Dermis microvascular lymphatic vessel endothelial cell (primary cell): ENCODE measurements at regions not wholly inside any gene's neighbourhood (a gene's known extent, or its start where the extent isn't known, plus 50 kb on each side); places are given as distances from the start of the nearest gene placed in this dataset.

ENCODE experiments used
- DNase-seq, 2 donors: peaks; one replicate each; pipeline versions ENCODE4 v3.0.0 to v3.0.0-alpha.2; 2010; ENCODE audit warnings: low read depth in 2 of 2

GRCh38 chr2:219951099-219951498 lies 323.7 kb downstream of the SLC4A3 start:
- no peak for DNase-seq

- no peak for DNase-seq
These were observed 326.9 kb downstream of the SLC4A3 start for GRCh38 chr2:219954331-219954730.

- no peak for DNase-seq
These were observed 330.4 kb downstream of the SLC4A3 start for GRCh38 chr2:219957820-219958219.

- no peak for DNase-seq
These were observed 331.5 kb downstream of the SLC4A3 start for GRCh38 chr2:219958941-219959340.

GRCh38 chr2:219959471-219959870 lies 332.0 kb downstream of the SLC4A3 start:
- no peak for DNase-seq

DNA sequence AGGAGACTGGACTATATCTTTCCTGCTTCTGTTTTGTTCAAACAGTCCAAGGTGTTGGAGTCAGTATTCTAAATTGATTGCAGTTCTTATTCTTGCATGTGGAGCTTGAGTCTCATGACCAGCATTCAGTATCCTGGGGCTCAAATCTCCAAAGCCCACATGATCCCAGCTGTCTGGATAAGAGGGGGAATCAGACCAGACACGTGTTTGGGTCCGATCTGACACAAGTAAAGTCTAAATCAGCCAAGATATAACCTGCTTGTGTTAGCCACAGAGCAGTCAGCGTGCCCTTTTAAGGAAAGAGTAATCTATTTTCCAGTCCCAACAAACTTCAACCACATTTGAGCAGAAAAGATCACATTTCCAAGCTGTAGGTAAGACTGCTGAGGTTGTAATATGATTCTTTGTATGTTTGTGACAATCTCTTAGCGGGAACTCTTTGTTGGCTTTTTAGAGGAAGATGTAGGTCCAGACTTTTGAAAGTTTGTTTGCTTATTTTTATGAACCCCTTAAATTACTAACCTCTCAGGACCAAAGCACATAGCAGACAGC lies 334.6 kb downstream of the SLC4A3 start:
- no peak for DNase-seq

DNA sequence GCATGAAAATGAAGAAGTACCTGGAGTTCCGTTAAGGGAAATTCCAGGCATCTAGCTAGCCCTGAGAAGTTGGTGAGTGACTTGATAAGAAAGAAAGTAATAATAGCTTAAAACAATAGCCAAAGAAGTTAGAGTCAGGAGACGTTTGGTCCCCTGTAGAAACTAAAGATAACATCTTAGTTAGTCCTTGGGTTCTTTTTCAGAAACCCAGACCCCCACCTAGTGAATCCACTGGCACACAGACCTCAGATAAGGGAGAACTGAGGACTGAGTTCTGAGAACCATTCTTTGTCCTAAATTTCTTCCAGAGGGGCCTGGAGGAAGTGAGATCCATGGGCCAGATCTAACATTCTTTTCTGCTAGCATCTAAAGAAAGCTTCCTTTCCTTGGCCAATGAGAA lies 335.4 kb downstream of the SLC4A3 start:
- DNase-seq: no peak

DNA sequence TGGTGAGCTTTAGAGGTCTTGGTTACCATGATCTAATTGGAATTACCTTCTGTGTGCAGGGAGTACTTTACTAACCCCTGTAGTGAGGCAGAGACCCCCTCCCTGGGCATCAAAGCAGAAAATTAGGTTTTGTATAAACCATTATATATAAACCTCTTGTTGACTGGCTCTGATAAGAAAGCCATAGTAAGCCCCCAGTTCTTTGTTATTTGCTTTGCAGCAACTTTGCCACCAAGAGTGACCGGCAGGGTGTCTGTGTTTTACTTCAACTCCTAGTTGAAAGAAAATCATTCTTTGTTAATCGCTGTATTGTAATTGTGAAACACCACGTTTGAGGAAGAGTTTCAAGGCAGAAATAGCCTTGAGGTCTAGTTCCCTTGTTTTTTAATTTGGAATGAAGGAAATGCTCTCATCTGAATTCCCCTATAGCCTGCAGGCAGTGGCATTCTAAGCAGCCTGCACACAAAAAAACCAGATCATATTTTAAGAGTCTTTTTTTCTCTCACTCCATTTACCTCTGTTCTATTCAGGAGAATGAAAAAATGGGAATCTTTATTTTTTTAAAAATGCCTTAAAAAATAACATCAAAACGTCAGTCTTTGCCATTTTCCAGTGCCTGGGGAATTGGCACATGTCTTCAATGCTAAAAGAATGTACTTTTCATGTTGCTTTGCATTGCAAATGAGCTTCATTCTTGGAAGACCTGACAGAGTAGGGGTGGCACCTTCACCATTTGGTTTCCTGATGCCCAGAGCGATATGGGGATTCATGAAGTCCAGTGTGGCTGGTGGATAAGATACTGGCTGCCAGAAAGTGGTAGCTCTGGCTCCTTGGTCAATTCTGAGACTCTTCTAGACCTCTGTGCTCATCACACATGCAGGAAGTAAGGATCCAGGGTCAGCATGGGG lies 338.1 kb downstream of the SLC4A3 start:
- no peak for DNase-seq

DNA sequence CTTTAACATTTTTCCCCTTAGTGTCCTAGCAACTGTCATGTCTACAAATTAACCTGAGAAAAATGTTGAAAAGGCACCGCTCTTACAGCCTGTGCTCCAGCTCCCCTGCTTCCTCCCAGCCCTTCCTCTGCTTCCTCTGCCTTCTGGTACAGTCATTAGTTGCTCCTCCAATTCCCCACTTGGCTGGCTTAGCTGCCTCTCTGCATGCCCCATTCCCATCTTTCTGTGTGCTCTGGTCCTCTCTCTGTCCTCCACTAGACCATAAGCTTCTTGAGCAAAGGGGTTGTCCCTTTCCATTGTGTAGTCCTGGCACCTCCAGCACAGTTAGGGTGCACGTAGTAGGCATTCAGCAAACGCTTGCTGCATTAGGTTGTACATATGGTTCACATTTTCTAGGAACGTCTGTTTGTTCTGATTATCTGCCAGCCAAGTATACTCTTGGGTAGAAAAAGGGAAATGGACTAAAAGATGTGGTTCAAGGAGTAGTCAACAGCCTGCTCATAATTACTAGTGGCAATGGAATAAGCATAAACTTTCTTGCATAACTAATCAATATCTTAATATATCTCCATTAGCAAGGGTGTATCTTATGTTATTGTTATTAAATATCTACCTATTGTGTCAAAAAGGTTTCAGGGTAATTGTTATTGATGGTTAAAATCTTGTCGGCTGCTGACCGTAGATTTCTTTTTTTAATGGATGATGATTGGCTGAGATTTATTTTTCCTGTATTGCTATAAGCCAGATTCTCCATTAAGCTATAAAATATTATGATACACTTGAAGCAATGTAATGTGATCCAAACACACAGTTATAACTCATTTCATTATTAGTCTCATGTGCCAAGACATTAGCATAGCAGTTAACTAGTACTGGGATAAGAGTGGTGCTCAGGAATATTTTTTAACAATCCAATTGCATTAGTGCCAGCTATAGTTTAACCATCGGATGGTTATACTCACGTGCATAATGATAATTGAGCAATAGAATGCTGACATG lies 340.1 kb downstream of the SLC4A3 start:
- no peak for DNase-seq

GRCh38 chr2:219968685-219969345 lies 341.4 kb downstream of the SLC4A3 start:
- DNase-seq: no peak

DNA sequence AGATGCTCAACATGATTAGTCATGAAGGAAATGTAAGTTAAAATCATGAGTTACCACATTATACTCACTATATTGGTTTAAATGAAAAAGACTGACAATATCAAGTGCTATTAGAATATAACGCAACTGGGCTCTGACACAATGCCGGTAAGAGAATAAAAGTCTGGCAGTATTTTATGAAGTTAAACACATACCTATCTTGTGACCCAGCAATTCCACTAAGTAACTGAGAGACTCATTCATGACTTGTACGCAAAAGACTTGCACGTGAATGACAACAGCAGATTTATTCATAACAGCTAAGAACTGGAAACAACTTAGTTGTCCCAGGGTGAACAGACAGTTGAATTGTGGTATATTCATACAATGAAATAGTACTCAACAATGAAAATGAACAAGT lies 342.1 kb downstream of the SLC4A3 start:
- no peak for DNase-seq

- no peak for DNase-seq
These were observed 345.7 kb downstream of the SLC4A3 start for GRCh38 chr2:219973136-219973535.

GRCh38 chr2:219976871-219977270 lies 349.4 kb downstream of the SLC4A3 start:
- no peak for DNase-seq

GRCh38 chr2:219980638-219981037 lies 353.2 kb downstream of the SLC4A3 start:
- no peak for DNase-seq

GRCh38 chr2:219983836-219984235 lies 356.4 kb downstream of the SLC4A3 start:
- DNase-seq: no peak

DNA sequence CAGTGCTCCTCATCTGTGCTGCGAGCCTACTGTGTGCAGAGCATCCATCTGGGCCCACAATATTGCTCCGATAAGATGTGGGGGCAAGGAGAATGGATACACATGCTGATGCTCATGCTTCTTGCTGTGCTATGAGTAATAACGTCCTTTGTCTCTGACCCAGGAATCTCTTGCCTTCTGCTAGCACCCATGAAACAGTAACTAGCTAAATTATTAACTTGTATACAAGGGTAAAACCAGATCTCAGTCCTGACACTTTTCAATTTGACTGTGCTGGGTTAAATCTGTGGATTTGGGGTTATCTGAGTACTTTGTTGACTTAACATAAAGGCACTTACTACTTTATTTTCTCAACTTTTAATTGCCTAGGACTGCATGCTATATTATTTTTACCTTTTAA lies 357.6 kb downstream of the SLC4A3 start:
- no peak for DNase-seq

GRCh38 chr2:219987830-219988229 lies 360.4 kb downstream of the SLC4A3 start:
- DNase-seq: no peak

DNA sequence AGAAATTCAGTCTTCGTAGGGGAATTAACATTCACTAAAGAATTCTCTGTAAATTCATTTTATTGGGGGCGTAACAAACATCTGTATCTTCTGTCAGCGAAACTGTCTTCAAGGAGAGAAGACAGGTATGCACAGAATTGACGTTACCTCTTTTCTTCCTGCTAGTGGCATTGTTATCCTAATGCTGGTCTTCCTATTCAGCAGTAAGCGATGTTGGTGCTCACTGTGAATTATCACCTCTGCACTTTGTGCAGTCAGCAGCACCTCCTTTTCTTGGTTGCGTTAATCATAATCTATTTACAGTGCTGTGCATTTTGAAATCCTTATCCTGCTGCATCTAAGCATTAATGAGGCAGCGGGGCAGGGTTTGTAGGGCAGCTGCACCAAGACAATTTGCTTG lies 362.3 kb downstream of the SLC4A3 start:
- no peak for DNase-seq

DNA sequence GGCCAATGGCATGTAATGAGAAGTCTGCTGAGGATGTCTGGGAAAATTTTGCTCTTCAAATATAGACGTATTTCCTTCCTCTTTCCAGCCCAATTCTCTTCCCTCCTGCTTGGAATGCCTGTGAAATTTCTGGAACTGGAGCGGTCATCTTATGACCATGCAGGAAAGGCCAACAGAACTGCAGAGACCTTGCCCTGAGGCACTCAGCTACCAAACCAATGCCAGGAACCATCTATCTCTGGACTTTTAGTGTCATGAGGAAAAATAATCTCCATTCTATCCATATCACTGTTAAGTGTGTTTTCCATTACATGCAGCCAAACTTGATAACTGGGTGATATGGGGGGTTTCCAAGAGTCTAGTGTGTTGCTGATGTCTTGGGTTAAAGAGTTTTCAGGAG lies 363.7 kb downstream of the SLC4A3 start:
- no peak for DNase-seq

- no peak for DNase-seq
These were observed 368.0 kb downstream of the SLC4A3 start for GRCh38 chr2:219995399-219995798.

DNA sequence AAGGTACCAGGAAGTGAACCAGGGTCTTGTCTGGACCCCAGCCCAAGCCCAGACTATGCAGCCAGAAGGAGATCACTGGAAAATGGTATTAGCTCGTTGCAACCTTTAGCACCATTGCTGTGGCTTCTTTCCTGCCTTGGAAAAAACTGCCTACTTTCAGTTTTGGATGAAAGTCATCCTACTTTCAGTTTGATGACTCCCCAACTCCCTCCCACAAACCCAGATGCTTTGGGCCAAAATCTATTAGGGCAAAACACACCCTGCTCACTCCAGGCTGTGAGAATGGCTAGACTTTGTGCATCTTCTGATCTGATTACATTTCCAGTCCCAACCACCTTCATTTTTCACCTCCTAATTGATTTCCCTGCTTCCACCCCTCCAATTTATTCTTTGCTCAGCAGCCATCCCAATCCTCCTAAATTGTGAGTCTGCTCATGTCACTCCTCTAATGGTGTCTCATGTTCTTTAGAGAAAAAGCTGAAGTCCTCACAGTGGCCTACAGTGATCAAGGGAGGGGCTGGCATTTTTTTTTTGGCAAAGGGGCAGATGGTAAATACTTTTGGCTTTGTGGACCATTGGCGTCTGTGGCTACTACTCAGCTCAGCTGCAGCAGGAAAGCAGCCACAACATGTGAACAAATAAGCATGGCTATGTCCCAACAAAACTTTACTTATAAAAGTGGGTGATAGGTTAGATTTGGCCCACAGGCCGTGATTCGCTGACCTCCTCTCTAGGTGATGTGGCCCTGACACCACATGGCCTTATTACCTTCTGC lies 368.7 kb downstream of the SLC4A3 start:
- DNase-seq: no peak
